Activated CD8-positive, alpha-beta memory T cell treated with anti-CD3 and anti-CD28 coated beads for 36 hours (primary cell): ENCODE measurements at regions not wholly inside any gene's neighbourhood (a gene's known extent, or its start where the extent isn't known, plus 50 kb on each side); places are given as distances from the start of the nearest gene placed in this dataset.
"Not testable (repeated sequence)": the region's sequence is repeated elsewhere in the genome, so short reads cannot be mapped to it uniquely, and the experiment has no call there.

Experiments
- CTCF ChIA-PET: fragments of 350-600 bp; sonication (Branson Sonifier 250); formaldehyde crosslinking; loops from one replicate; lab custom pipeline; 2021; ENCODE audit warnings: antibody characterized with exemption; lab: Charles Lee
- POLR2A ChIA-PET: fragments of 350-600 bp; sonication (Branson Sonifier 250); formaldehyde crosslinking; loops from one replicate; lab custom pipeline; 2021; ENCODE audit warnings: antibody characterized with exemption; lab: Charles Lee

- ChIA-PET CTCF (no interaction called here), POLR2A (no interaction called here)
Measured at GRCh38 chr3:164064298-164064697, 1014.0 kb downstream of the SI start.

GRCh38 chr3:164060923-164061322 lies 1017.4 kb downstream of the SI start:
- POLR2A ChIA-PET: no interaction called here
- CTCF ChIA-PET: no interaction called here

- ChIA-PET CTCF (no interaction called here), POLR2A (no interaction called here)
Measured at GRCh38 chr3:164049847-164050246, 1028.4 kb downstream of the SI start.

GRCh38 chr3:164048451-164048850 lies 1029.8 kb downstream of the SI start:
- POLR2A ChIA-PET: no interaction called here
- CTCF ChIA-PET: no interaction called here

GRCh38 chr3:164040991-164041390 lies 1037.3 kb downstream of the SI start:
- ChIA-PET CTCF (no interaction called here), POLR2A (no interaction called here)

- ChIA-PET POLR2A (no interaction called here), CTCF (no interaction called here)
Measured at GRCh38 chr3:164030194-164030593, 1048.1 kb downstream of the SI start.

- POLR2A ChIA-PET: no interaction called here
- CTCF ChIA-PET: no interaction called here
Measured at GRCh38 chr3:164024786-164025185, 1053.5 kb downstream of the SI start.

- CTCF ChIA-PET: no interaction called here
- POLR2A ChIA-PET: no interaction called here
Measured at GRCh38 chr3:164023480-164023879, 1054.8 kb downstream of the SI start.

- CTCF ChIA-PET: no interaction called here
- POLR2A ChIA-PET: no interaction called here
Measured at GRCh38 chr3:164018500-164018899, 1059.8 kb downstream of the SI start.

- POLR2A ChIA-PET: no interaction called here
- CTCF ChIA-PET: no interaction called here
Measured at GRCh38 chr3:164007765-164008164, 1070.5 kb downstream of the SI start.

GRCh38 chr3:164004205-164004604 lies 1074.1 kb downstream of the SI start:
- POLR2A ChIA-PET: no interaction called here

GRCh38 chr3:164003016-164003415 lies 1075.3 kb downstream of the SI start:
- CTCF ChIA-PET, POLR2A ChIA-PET: not testable (repeated sequence)

More at GRCh38 chr3:164004205-164004604, 1074.1 kb downstream of the SI start:
- CTCF ChIA-PET: no interaction called here

GRCh38 chr3:163983940-163984339 lies 1094.4 kb downstream of the SI start:
- ChIA-PET CTCF (no interaction called here), POLR2A (no interaction called here)

GRCh38 chr3:163971861-163972260 lies 1106.4 kb downstream of the SI start:
- POLR2A ChIA-PET: interaction anchor here (0.6 kb wide), 1 partner anchor 187 kb away, joined by 3 read pairs; no protein-coding TSS in a partner anchor

GRCh38 chr3:163957072-163957471 lies 1121.2 kb downstream of the SI start:
- POLR2A ChIA-PET: no interaction called here
- CTCF ChIA-PET: no interaction called here

More at GRCh38 chr3:163971861-163972260, 1106.4 kb downstream of the SI start:
- CTCF ChIA-PET: no interaction called here

- CTCF ChIA-PET: no interaction called here
- POLR2A ChIA-PET: no interaction called here
Measured at GRCh38 chr3:163953526-163953925, 1124.8 kb downstream of the SI start.

GRCh38 chr3:163952499-163952898 lies 1125.8 kb downstream of the SI start:
- ChIA-PET POLR2A (no interaction called here), CTCF (no interaction called here)

- POLR2A ChIA-PET: no interaction called here
Measured at GRCh38 chr3:163951397-163951987, 1126.8 kb downstream of the SI start.

GRCh38 chr3:163946785-163947184 lies 1131.5 kb downstream of the SI start:
- CTCF ChIA-PET: no interaction called here

More at GRCh38 chr3:163951397-163951987, 1126.8 kb downstream of the SI start:
- CTCF ChIA-PET: no interaction called here

GRCh38 chr3:163943664-163944063 lies 1134.6 kb downstream of the SI start:
- CTCF ChIA-PET: no interaction called here
- POLR2A ChIA-PET: no interaction called here

More at GRCh38 chr3:163946785-163947184, 1131.5 kb downstream of the SI start:
- POLR2A ChIA-PET: no interaction called here

GRCh38 chr3:163939926-163940325 lies 1138.4 kb downstream of the SI start:
- ChIA-PET CTCF (no interaction called here), POLR2A (no interaction called here)

- POLR2A ChIA-PET: no interaction called here
- CTCF ChIA-PET: no interaction called here
Measured at GRCh38 chr3:163936543-163936942, 1141.8 kb downstream of the SI start.
